KMS-11 (cell line): ENCODE measurements at regions not wholly inside any gene's neighbourhood (a gene's known extent, or its start where the extent isn't known, plus 50 kb on each side); places are given as distances from the start of the nearest gene placed in this dataset.
"Not testable (repeated sequence)": the region's sequence is repeated elsewhere in the genome, so short reads cannot be mapped to it uniquely, and the experiment has no call there.

Experiments used
- H2AFZ ChIP-seq: fragments of 200-600 bp; sonication (generic); 2 replicates; pipeline ENCODE4 v1.6.1; 2016; ENCODE audit warnings: antibody characterized with exemption, mixed run types, low read depth
- H3K27ac ChIP-seq: fragments of 200-600 bp; sonication (generic); 2 replicates; pipeline ENCODE4 v1.6.1; 2016; ENCODE audit warnings: mild to moderate bottlenecking, mixed run types
- H3K27me3 ChIP-seq: fragments of 200-600 bp; sonication (generic); 2 replicates; pipeline ENCODE4 v1.6.1; 2017; ENCODE audit warnings: mild to moderate bottlenecking, low read depth, mixed run types, moderate library complexity; ENCODE audit not compliant: insufficient read depth
- H3K36me3 ChIP-seq: fragments of 200-600 bp; sonication (generic); 2 replicates; pipeline ENCODE4 v1.6.1; 2017; ENCODE audit warnings: mild to moderate bottlenecking, mixed run types; ENCODE audit not compliant: insufficient read depth
- H3K4me1 ChIP-seq: fragments of 200-600 bp; sonication (generic); 2 replicates; pipeline ENCODE4 v1.6.1; 2016; ENCODE audit warnings: mild to moderate bottlenecking, low read depth, mixed run types; ENCODE audit not compliant: poor library complexity, severe bottlenecking
- H3K4me2 ChIP-seq: fragments of 200-600 bp; sonication (generic); 2 replicates; pipeline ENCODE4 v1.7.0; 2016; ENCODE audit warnings: mild to moderate bottlenecking, mixed run types
- H3K4me3 ChIP-seq: fragments of 200-600 bp; sonication (generic); IDR thresholded peaks from 2 replicates; pipeline ENCODE4 v1.6.1; 2017; ENCODE audit warnings: low read depth, low read length, mixed read lengths; ENCODE audit not compliant: insufficient read depth
- H3K79me2 ChIP-seq: fragments of 200-600 bp; sonication (generic); 2 replicates; pipeline ENCODE4 v1.6.1; 2016; ENCODE audit warnings: low read depth, mixed run types; ENCODE audit not compliant: insufficient read depth
- H3K9ac ChIP-seq: fragments of 200-600 bp; sonication (generic); 2 replicates; pipeline ENCODE4 v1.6.1; 2016; ENCODE audit warnings: mild to moderate bottlenecking, mixed run types
- H4K20me1 ChIP-seq: fragments of 200-600 bp; sonication (generic); 2 replicates; pipeline ENCODE4 v1.6.1; 2016; ENCODE audit warnings: mild to moderate bottlenecking, mixed run types; ENCODE audit not compliant: insufficient read depth
- CTCF ChIP-seq: fragments of 200-600 bp; sonication (generic); conservative IDR thresholded peaks from 2 replicates; pipeline ENCODE4 v1.6.1; 2017; ENCODE audit warnings: low read depth, mild to moderate bottlenecking, antibody characterized with exemption, low read length, moderate library complexity, mixed read lengths

GRCh38 chr14:40354754-40355153 is 922.5 kb upstream of the FBXO33 start:
- Histone ChIP-seq H3K9ac (no peak overlapping the region), H3K27ac (no peak overlapping the region), H3K36me3 (no peaks in the 10 kb centered on the region), H3K4me3 (no peak overlapping the region), H3K27me3 (no peaks in the 10 kb centered on the region), H3K4me2 (no peak overlapping the region), H4K20me1 (no peaks in the 10 kb centered on the region), H3K79me2 (no peaks in the 10 kb centered on the region), H2AFZ (no peak overlapping the region), H3K4me1 (no peaks in the 10 kb centered on the region)
- no peak for TF ChIP-seq CTCF

- not testable (repeated sequence) for H3K4me1 ChIP-seq, H2AFZ ChIP-seq, H3K9ac ChIP-seq, H3K27me3 ChIP-seq, H3K79me2 ChIP-seq, H3K4me2 ChIP-seq, H3K27ac ChIP-seq, H3K4me3 ChIP-seq, H3K36me3 ChIP-seq, H4K20me1 ChIP-seq
These were observed 915.9 kb upstream of the FBXO33 start for GRCh38 chr14:40348104-40348503.

DNA sequence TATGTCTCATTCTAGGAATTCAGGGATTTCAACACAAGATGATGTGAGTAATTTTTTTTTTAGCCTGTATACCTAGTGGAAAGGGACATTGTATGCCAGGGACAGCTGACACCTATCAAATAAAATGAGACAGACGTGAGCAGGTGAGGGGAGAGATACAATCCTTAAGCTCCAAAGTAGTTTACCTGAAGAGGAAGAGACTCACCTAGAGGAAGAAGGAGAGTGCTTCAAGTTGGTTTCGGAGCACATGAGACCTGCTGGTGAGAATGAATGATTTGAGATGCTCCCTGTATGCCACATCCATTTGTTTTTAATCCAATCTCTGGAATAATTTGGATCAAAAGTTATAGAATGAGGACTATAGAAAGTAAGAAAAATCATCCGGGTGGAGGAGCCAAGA is 915.4 kb upstream of the FBXO33 start:
- Histone ChIP-seq H2AFZ (no peak overlapping the region), H3K27ac (no peak overlapping the region), H3K4me2 (no peak overlapping the region), H3K4me3 (no peak overlapping the region), H3K36me3 (no peaks in the 10 kb centered on the region), H3K79me2 (no peaks in the 10 kb centered on the region), H4K20me1 (no peaks in the 10 kb centered on the region), H3K4me1 (no peaks in the 10 kb centered on the region), H3K9ac (no peak overlapping the region), H3K27me3 (no peaks in the 10 kb centered on the region)
- no peak for TF ChIP-seq CTCF

GRCh38 chr14:40346275-40346674 is 914.0 kb upstream of the FBXO33 start:
- Histone ChIP-seq H3K27me3 (no peaks in the 10 kb centered on the region), H3K4me2 (no peak overlapping the region), H3K9ac (no peak overlapping the region), H3K4me1 (no peaks in the 10 kb centered on the region), H4K20me1 (no peaks in the 10 kb centered on the region), H3K4me3 (no peak overlapping the region), H3K79me2 (no peaks in the 10 kb centered on the region), H3K36me3 (no peaks in the 10 kb centered on the region), H2AFZ (no peak overlapping the region), H3K27ac (no peak overlapping the region)
- TF ChIP-seq CTCF: no peak

DNA sequence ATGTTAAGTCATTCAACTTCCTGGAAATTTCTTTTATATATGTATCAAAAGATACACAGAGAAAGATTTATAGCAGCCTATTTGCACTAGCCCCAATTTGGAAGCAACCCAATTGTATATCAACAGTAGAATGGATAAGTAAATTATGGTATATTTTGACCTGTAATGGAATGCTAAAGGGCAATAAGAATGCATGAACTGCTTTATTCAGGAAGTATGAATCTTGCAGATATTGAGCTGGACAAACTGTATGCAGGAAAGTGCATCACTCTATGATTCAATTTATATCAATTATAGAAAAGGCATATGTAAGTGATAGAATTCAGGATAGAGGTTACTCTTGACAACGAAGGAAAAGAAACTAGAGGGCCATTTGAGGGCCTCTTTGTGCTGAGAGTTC is 913.1 kb upstream of the FBXO33 start:
- H3K4me3 ChIP-seq: no peak overlapping the region
- no peaks in the 10 kb centered on the region for H3K27me3 ChIP-seq
- H3K79me2 ChIP-seq: no peaks in the 10 kb centered on the region
- no peak overlapping the region for H2AFZ ChIP-seq
- no peak overlapping the region for H3K9ac ChIP-seq
- H3K4me1 ChIP-seq: no peaks in the 10 kb centered on the region
- no peak overlapping the region for H3K4me2 ChIP-seq
- TF ChIP-seq CTCF: no peak
- no peaks in the 10 kb centered on the region for H3K36me3 ChIP-seq
- H4K20me1 ChIP-seq: no peaks in the 10 kb centered on the region
- H3K27ac ChIP-seq: no peak overlapping the region
